ENCODE measurements at regions not wholly inside any gene's neighbourhood (a gene's known extent, or its start where the extent isn't known, plus 50 kb on each side); places are given as distances from the start of the nearest gene placed in this dataset.

DNA sequence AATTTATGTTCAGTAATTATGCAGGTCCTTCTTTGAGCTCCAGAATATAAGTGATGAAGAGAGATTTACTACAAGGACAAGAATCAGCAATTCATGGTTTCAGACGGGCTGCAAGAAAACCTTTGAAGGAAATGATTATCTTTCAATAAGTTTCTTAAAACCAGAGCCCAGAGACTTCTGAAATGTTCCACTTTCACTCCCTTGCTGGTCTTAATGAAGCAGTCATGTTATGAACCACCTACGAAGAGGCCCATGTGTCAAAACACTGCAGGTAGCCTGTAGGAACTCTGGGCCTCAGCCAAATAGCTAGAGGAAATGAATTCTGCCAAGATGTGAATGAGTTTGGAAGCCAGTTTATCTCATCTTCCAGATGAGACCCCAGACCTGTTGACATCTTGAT lies 505.9 kb upstream of the MEF2C start:
- Histone ChIP-seq H3K4me1 (ENCODE audit: control insufficient read depth in 5 of 5, insufficient read depth in 5 of 5, low read length in 5 of 5) (no peaks in the 10 kb centered on the region), H3K4me3 (no peak overlapping the region), H3K27ac (ENCODE audit: low read depth in 1 of 2, low read length in 1 of 2) (no peak overlapping the region), H3K36me3 (ENCODE audit: control insufficient read depth in 4 of 4, insufficient read depth in 4 of 4, low read length in 4 of 4) (no peaks in the 10 kb centered on the region), H3K9ac (ENCODE audit: insufficient read depth in 1 of 2, low read length in 2 of 2) (no peak overlapping the region), H3K27me3 (ENCODE audit: control insufficient read depth in 3 of 3, insufficient read depth in 3 of 3, low read length in 2 of 3) (no peaks in the 10 kb centered on the region), H3K9me3 (ENCODE audit: control insufficient read depth in 4 of 4, insufficient read depth in 3 of 4, low read length in 3 of 4) (no peaks in the 10 kb centered on the region)
- TF ChIP-seq, protein P1, sequence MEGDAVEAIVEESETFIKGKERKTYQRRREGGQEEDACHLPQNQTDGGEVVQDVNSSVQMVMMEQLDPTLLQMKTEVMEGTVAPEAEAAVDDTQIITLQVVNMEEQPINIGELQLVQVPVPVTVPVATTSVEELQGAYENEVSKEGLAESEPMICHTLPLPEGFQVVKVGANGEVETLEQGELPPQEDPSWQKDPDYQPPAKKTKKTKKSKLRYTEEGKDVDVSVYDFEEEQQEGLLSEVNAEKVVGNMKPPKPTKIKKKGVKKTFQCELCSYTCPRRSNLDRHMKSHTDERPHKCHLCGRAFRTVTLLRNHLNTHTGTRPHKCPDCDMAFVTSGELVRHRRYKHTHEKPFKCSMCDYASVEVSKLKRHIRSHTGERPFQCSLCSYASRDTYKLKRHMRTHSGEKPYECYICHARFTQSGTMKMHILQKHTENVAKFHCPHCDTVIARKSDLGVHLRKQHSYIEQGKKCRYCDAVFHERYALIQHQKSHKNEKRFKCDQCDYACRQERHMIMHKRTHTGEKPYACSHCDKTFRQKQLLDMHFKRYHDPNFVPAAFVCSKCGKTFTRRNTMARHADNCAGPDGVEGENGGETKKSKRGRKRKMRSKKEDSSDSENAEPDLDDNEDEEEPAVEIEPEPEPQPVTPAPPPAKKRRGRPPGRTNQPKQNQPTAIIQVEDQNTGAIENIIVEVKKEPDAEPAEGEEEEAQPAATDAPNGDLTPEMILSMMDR (IDR thresholded peaks at IDR 0.05; ENCODE audit: control extremely low read depth, extremely low read depth): no peak
- no peak for ATAC-seq (ENCODE audit: insufficient read depth, low FRiP score)
- no peak for DNase-seq
- 81 to 86% methylated on average over 2 of the region's 2 CpGs for WGBS, 2 donors

DNA sequence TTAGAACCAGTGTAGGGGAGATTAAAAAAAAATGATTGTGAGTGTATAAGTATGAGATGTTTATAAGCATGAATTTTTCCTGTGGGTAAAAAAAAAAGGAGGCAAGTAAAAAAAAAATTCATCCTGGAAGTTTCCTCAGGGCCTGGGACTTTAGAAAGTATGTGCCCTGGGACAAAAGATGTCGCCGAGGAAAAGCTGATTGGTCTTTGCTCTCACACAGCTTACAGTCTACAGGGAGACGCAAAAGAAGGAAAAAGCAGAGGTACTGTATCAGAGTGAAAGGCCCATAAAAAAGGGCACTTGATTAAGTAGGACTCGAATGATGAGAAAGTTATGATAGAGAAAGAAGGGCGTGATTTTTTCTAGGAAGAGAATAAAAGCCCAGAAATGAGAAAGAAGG lies 501.4 kb upstream of the MEF2C start:
- DNase-seq (no peak), ATAC-seq (ENCODE audit: insufficient read depth, low FRiP score) (no peak)
- H3K27ac ChIP-seq (ENCODE audit: low read depth in 1 of 2, low read length in 1 of 2): no peak overlapping the region
- no peaks in the 10 kb centered on the region for H3K36me3 ChIP-seq (ENCODE audit: control insufficient read depth in 4 of 4, insufficient read depth in 4 of 4, low read length in 4 of 4)
- H3K4me1 ChIP-seq (ENCODE audit: control insufficient read depth in 5 of 5, insufficient read depth in 5 of 5, low read length in 5 of 5): no peaks in the 10 kb centered on the region
- TF ChIP-seq, protein P1 (IDR thresholded peaks at IDR 0.05; ENCODE audit: control extremely low read depth, extremely low read depth): no peak
- no peak overlapping the region for H3K9ac ChIP-seq (ENCODE audit: insufficient read depth in 1 of 2, low read length in 2 of 2)
- no peaks in the 10 kb centered on the region for H3K9me3 ChIP-seq (ENCODE audit: control insufficient read depth in 4 of 4, insufficient read depth in 3 of 4, low read length in 3 of 4)
- no peak overlapping the region for H3K4me3 ChIP-seq
- WGBS, 2 donors: 91 to 94% methylated on average over 5 of the region's 5 CpGs
- H3K27me3 ChIP-seq (ENCODE audit: control insufficient read depth in 3 of 3, insufficient read depth in 3 of 3, low read length in 2 of 3): no peaks in the 10 kb centered on the region

DNA sequence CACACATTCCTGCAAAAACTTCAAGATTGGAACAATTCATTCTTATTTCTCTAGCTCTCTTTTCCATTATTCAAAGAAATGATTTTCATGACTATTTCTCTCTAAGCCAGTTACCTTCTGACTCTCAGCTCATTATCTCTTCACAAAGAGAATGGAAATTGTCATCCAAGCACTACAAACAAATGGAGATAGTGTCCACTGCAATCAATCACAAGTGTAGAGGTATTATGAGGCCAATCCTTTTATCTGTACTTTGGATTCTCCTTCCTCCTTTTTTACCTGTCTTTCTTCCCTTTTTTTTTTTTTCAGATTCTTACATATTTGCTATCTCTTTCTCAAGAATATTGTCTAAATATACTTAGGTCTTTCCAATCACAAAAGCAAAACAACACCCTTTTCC lies 497.7 kb upstream of the MEF2C start:
- no peak for DNase-seq
- no peak overlapping the region for H3K9ac ChIP-seq (ENCODE audit: insufficient read depth in 1 of 2, low read length in 2 of 2)
- H3K4me1 ChIP-seq (ENCODE audit: control insufficient read depth in 5 of 5, insufficient read depth in 5 of 5, low read length in 5 of 5): peaks cover 0 to 6% (median 0%) of the 10 kb centered on the region in 5 donors
- TF ChIP-seq, protein P1 (IDR thresholded peaks at IDR 0.05; ENCODE audit: control extremely low read depth, extremely low read depth): no peak
- peaks cover 0 to 3% (median 0%) of the 10 kb centered on the region in 3 donors for H3K27me3 ChIP-seq (ENCODE audit: control insufficient read depth in 3 of 3, insufficient read depth in 3 of 3, low read length in 2 of 3)
- H3K27ac ChIP-seq (ENCODE audit: low read depth in 1 of 2, low read length in 1 of 2): no peak overlapping the region
- H3K4me3 ChIP-seq: no peak overlapping the region
- H3K36me3 ChIP-seq (ENCODE audit: control insufficient read depth in 4 of 4, insufficient read depth in 4 of 4, low read length in 4 of 4): no peaks in the 10 kb centered on the region
- no peak for ATAC-seq (ENCODE audit: insufficient read depth, low FRiP score)
- H3K9me3 ChIP-seq (ENCODE audit: control insufficient read depth in 4 of 4, insufficient read depth in 3 of 4, low read length in 3 of 4): no peaks in the 10 kb centered on the region

DNA sequence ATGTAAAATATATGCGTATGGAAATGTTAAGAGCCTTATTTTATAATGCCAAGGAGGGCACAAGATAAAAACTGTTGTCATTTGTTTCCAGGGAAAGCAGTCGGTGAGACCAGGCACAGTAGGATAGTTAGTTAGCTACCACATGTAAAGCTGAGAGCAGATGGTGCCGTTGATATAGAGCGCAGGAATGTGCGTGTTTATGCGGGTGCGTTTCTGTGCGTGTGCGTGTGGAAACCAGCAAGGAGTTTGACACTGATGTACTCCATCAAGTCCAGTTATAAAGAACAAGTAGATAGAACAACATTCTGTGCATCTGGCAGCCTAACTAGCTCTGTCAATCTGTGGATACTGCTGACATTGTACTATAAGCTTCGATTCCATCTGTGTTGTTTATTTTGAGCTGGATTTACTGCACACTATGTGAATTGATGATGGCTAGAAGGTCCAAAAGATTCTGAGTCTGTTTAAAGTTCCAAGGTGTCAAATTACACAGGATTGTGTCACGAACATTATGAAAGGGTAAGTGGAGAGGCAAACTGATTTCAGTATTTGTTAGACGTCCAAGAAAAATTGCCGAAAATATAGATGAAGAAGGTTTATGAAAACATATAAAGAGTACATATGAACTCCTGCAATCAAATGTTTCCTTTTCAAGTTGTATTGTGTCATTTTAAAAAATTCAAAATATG lies 494.9 kb upstream of the MEF2C start:
- 79 to 91% methylated on average over 13 of the region's 13 CpGs for WGBS, 2 donors
- no peak overlapping the region for H3K9ac ChIP-seq (ENCODE audit: insufficient read depth in 1 of 2, low read length in 2 of 2)
- no peak for ATAC-seq (ENCODE audit: insufficient read depth, low FRiP score)
- TF ChIP-seq, protein P1 (IDR thresholded peaks at IDR 0.05; ENCODE audit: control extremely low read depth, extremely low read depth): no peak
- no peaks in the 10 kb centered on the region for H3K9me3 ChIP-seq (ENCODE audit: control insufficient read depth in 4 of 4, insufficient read depth in 3 of 4, low read length in 3 of 4)
- H3K4me1 ChIP-seq (ENCODE audit: control insufficient read depth in 5 of 5, insufficient read depth in 5 of 5, low read length in 5 of 5): peaks cover 0 to 6% (median 0%) of the 10 kb centered on the region in 5 donors
- H3K27ac ChIP-seq (ENCODE audit: low read depth in 1 of 2, low read length in 1 of 2): no peak overlapping the region
- H3K4me3 ChIP-seq: no peak overlapping the region
- peak in 1 of 3 donors; percentile 9 for DNase-seq
- H3K27me3 ChIP-seq (ENCODE audit: control insufficient read depth in 3 of 3, insufficient read depth in 3 of 3, low read length in 2 of 3): peaks cover 0 to 3% (median 0%) of the 10 kb centered on the region in 3 donors
- H3K36me3 ChIP-seq (ENCODE audit: control insufficient read depth in 4 of 4, insufficient read depth in 4 of 4, low read length in 4 of 4): no peaks in the 10 kb centered on the region

Data from lung (tissue), 11 donors.